ENCODE measurements at regions not wholly inside any gene's neighbourhood (a gene's known extent, or its start where the extent isn't known, plus 50 kb on each side); places are given as distances from the start of the nearest gene placed in this dataset.

DNA sequence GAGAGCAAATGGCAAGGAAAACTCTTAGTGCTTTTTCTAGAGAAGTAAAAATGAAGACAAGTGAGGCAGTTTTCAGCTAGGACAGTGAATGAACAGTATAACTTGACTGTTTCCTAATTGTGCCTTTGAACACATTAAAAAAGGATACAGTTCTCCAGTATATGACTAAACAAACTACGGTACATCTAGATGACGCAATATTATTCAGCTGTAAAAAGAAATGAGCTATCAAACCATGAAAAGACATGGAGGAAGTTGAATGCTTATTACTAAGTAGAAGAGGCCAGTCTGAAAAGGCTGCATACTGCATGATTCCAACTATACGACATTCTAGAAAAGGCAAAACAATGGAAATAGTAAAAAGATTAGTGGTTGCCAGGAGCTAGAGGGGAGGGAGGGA is 206.3 kb downstream of the SIPA1L2 start:
- TF ChIP-seq EZH2 (IDR thresholded peaks at IDR 0.05; ENCODE audit: borderline replicate concordance, low read depth, low read length) = no peak
- TF ChIP-seq CEBPB (tag; IDR thresholded peaks at IDR 0.05) = peak; percentile 61
- TF ChIP-seq JUN (IDR thresholded peaks at IDR 0.05; ENCODE audit: borderline replicate concordance, low read depth, low read length) = no peak
- no peak for TF ChIP-seq JUN (CRISPR knock-in tag; IDR thresholded peaks at IDR 0.05; ENCODE audit: borderline replicate concordance)
- no peak for TF ChIP-seq NFE2L1 (tag; IDR thresholded peaks at IDR 0.05; ENCODE audit: borderline replicate concordance, low read depth)
- TF ChIP-seq, protein P1, sequence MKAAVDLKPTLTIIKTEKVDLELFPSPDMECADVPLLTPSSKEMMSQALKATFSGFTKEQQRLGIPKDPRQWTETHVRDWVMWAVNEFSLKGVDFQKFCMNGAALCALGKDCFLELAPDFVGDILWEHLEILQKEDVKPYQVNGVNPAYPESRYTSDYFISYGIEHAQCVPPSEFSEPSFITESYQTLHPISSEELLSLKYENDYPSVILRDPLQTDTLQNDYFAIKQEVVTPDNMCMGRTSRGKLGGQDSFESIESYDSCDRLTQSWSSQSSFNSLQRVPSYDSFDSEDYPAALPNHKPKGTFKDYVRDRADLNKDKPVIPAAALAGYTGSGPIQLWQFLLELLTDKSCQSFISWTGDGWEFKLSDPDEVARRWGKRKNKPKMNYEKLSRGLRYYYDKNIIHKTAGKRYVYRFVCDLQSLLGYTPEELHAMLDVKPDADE (conservative IDR thresholded peaks at IDR 0.05; ENCODE audit: control insufficient read depth, low read depth, low read length) = no peak
- TF ChIP-seq TOE1 (IDR thresholded peaks at IDR 0.05; ENCODE audit: borderline replicate concordance) = no peak
- TF ChIP-seq TOE1 (CRISPR knock-in tag; IDR thresholded peaks at IDR 0.05; ENCODE audit: borderline replicate concordance, low read depth) = no peak
- TF ChIP-seq ZBTB33 (CRISPR knock-in tag; IDR thresholded peaks at IDR 0.05) = no peak

All from K562 (cell line).